ENCODE measurements at regions not wholly inside any gene's neighbourhood (a gene's known extent, or its start where the extent isn't known, plus 50 kb on each side); places are given as distances from the start of the nearest gene placed in this dataset.

- TF ChIP-seq CTCF (IDR thresholded peaks at IDR 0.05; ENCODE audit: low read length) = no peak
- no peak for TF ChIP-seq EZH2 (IDR thresholded peaks at IDR 0.05; ENCODE audit: borderline replicate concordance, low read length)
These were observed 248.8 kb upstream of the AZI2 start for GRCh38 chr3:28597452-28597851.
